ENCODE measurements at regions not wholly inside any gene's neighbourhood (a gene's known extent, or its start where the extent isn't known, plus 50 kb on each side); places are given as distances from the start of the nearest gene placed in this dataset.

DNA sequence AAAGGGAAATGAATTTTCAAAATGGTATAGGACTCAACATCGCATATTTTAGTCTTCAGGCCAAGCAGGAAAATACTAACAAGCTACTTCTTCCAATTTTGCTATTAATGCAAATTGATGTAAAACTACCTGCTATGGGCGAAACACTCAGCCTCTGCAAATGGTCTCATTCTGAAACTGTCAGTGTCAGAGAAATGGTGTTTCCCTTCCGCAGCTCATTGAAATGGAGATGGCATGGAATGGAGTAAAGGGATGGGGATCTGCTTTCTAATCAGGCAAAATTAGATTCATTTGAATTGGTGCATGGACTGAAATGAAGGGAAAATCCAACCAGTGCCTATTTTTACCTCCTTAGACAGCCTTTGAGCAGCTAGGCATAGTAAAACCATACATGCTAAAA, 80.4 kb upstream of the EEA1 start:
- ChIA-PET POLR2A (no interaction called here), CTCF (interaction anchor here (0.7 to 2.1 kb wide), 2 partner anchors 16 to 23 kb away, joined by 3 to 4 read pairs; no protein-coding TSS in a partner anchor)

DNA sequence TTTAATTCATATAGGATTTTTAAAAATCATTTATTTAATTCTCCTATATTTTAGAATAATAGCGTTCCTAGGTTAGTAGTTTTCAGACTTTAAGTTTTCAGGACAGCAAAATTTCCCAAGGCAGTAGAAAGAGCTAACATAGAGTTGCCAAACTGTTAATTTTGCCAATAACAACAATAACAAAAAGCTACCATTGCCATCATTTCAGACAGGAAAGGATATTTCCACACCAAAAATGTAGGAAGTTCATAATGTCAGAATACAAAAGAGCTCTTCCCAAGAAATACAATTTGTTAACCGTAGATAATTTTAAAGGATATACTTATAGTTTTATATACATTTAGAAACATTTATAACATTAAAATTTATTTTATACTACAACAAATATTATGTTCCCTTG, 81.4 kb upstream of the EEA1 start:
- CTCF ChIA-PET: no interaction called here
- POLR2A ChIA-PET: no interaction called here

DNA sequence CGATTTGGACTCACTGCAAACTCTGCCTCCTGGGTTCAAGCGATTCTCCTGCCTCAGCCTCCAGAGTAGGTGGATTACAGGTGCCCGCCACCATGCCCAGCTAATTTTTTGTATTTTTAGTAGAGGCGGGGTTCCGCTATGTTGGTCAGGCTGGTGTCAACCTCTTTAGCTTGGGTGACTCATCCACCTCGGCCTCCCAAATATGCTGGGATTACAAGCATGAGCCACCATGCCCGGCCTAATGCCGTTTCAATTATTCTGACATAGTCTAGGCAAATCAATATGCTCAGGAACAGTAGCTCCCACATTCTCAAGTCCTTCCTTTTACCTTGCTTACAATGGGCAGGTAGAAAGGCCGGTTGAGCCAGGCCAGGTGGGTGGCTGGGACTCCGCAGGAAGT, 82.0 kb upstream of the EEA1 start:
- ChIA-PET POLR2A (no interaction called here), CTCF (no interaction called here)

DNA sequence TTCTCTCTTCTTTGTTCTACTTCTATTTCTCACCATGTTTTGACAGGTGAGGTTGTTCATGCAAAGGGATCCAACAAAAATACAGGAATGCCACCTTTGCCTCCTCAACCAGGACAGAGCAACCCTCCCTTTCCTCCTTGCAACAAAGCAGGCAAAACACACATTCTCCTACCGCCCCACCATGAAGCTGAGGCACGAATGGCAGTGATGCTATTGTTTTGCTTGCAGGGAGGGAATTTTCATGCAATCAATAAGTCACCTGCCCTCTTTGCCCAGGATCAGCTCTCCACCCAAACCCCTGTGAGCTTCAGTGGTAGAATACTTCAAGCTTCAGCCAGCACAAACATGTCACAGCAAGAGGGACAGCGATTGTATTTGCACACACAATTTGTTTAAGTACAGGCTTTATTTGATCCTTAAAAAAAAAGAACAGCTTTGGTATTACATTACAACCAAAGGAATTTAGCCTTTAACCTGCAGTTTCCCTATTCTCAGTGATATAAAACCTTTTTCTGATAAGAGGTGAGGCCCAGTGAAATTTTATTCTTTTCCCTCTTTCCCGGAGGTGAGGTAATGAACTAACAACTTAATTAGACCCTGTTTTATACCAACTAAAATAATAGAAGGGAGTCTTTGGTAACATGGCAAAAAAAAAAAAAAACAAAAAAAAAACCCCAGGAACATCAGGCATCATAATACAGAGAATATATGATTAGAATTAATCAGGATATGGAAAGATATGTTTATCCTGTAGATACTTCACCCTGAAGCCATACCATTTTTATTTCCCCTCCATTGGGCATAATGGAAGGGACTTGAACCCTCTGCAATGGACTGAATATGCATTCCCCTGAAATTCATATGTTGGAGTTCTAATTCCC, 87.0 kb upstream of the EEA1 start:
- CTCF ChIA-PET: interaction anchor here (0.8 kb wide), 2 partner anchors 14 to 279 kb away, joined by 3 to 5 read pairs; no protein-coding TSS in a partner anchor
- POLR2A ChIA-PET: no interaction called here

DNA sequence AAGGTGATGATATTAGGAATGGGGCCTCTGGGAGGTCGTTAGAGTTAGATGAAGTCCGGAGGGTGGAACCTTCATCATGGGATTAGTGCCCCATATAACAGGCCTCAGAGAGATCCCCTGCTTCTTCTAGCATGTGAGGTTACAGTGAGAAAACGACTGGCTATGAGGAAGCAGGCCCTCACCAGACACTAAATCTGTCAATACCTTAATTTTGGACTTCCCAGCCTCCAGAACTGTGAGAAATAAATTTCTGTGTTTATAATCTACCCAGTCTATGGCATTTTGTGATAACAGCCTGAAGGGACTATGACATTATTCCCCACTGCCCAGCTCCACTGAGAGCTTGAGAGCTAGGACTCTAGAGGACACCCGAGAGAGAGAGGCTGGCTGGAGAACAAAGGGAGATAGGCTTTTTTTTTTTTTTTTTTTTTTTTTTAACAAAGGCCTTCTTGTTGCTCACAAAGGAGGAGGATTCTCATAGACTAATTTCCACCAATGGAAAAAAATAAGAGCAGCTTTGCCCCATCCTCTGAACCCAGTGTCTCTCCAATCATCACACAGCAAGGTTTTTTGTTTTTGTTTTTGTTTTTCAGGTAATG, 87.8 kb upstream of the EEA1 start:
- CTCF ChIA-PET: interaction anchor here (0.6 to 0.8 kb wide), 2 partner anchors 233 to 280 kb away, joined by 3 to 6 read pairs; no protein-coding TSS in a partner anchor
- POLR2A ChIA-PET: no interaction called here

DNA sequence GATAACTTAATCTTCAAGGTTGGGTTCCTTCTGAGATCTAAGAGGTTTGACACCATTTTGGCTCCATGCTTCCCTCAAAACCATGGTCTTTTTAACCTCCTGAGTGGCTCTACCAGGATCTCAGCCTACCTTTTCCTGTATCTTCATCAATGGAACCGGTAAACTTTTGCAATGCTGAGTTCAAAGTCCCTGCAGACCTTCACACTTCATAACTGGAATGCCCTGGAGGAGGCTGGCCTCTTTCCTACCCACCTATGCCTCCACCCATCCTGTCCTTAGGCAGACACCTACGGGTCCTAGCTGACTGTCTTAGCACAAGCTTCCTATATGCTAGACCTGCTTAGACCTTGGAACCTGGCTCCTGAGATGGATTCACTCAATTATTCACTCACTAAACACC, 89.5 kb upstream of the EEA1 start:
- CTCF ChIA-PET: interaction anchor here (0.5 kb wide), 1 partner anchor 81 kb away, joined by 6 read pairs; no protein-coding TSS in a partner anchor
- POLR2A ChIA-PET: no interaction called here

DNA sequence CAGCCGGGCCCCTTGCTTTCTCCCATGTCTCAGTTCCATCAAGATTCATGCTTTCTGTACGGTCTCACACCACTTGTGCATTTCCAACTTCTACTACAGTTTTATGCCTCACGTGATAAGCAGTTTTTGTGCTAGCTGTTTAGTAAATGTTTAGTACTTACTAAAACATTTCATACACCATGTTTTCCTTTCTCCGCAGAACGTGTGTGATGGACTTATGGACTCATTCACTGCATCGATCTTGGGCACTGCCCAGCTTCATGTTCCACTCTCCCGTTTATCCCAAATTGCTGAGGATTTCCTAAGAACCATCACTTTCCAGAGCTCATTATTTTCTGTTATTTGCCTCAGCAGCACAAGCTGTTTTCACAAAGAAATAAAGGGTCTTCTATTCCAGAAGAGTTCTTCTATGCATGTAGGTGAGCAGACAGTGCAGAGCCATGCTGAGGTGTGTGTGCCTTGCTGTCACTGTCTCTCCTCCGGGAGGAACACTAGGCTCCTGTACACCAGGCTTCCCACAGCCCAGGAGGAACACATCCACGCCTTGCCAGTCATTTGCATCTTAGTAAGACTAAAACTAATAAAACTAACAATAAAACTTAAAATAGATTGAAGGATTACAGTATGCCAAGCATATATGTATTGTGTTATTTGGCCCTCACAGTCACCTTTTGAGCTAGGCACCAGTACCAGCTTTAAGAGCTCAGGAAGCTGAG, 90.3 kb upstream of the EEA1 start:
- ChIA-PET CTCF (interaction anchor here (0.6 kb wide), 1 partner anchor 18 kb away, joined by 3 read pairs; no protein-coding TSS in a partner anchor), POLR2A (no interaction called here)

DNA sequence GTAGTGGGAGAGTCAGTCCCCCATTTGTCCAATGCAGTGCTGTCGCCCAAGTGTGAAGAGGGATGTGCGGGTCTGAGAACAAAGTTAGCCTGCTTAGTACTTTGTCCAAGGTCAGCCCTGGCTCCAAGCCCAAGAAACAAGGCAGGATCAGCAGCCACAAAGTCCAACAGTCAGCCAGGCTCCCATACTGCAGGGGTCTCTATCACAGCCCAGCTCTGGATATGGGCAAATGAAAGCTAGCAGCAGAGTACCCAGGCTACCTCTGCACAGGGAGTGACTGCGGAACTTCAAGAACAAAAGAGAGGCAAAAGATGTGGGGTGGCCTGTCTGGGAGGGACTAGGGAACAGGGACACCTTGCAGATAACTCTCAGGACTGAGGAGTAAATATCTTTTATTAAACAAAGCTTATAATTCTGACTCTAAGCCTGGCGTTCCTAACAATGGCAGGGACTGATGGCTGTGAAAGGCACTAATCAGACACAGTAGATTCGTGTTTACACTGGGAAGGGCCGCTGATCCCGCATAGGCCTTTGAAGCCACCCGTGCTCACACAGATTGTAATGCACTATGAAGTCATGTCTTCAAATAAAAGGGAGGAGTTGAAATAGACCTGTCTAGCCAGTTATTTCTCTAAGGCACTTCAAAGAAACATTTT, 91.0 kb upstream of the EEA1 start:
- POLR2A ChIA-PET: no interaction called here
- CTCF ChIA-PET: no interaction called here

DNA sequence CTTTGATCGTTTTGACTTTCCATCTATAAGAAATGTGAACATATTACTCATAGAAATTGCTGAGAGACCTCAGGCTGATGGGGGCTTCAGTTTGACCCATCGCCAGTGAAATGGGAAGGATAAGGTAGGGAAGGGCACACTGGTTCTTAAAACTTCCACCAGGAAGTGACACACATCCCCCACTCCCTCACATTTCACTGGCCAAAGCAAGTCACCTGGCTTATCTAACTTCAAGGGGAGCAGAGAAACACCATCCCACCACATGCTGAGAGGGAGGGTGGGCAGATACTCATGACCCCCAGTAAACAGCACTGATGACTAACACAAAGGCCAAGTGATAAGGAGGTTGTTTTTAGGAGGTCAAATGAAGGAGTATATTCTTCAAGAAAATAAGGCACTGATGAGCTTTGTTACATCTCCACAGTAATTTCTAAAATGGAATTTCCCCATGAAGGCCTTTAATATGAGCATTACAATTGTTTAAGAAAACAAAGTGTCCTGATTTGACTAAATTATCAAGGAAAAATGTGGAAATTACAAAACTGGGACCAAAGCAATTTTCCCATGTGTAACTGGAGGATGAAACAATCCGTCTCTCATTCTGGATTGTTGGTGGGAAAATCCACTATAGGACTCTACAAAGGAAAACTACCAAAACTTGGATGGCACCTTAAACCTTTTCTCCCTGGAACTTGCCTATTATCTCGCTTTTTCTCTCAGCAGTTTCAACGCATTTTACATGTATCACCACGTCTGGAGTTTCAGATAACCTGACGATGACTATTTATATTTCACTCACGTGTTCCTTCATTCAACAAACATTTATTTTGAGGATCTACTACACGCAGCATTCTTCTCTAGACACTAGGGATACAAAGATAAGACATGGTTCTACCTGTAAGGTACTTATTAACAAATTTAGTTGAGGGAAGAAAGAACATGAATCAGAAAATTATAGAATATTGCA, 91.8 kb upstream of the EEA1 start:
- ChIA-PET POLR2A (no interaction called here), CTCF (no interaction called here)

DNA sequence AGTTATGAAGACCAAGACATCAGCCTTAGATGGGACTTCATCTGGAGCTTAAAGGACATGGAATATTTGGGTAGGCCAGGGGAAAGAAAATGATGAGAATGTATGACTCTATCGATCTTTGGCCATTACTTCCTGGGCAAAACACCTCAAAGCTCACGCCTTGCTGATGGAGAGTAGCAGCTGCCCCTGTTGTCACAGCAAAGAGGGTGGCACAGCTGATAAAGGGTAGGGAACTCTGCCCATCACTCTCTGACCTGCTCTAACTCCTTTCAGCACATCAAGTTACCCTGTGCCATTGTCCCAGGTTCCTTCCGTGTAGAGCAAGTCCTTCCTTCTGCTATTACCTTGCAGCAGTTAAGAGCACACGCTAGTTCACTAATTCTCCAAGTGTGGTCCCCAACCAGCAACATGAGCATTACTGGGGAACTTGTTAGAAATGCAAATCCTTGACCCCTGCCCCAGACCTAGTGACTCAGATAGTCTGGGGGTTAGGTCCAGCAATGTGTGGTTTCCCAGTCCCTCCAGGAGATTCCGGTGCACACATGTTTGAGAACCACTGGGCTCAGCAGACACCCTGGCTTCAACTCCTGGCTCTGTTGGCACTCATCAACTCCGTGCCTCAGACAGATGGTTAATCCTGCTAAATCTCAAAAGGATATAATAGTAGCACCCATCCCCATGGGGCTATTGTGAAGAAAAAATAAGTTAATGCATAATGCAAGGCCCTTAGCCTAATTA, 93.7 kb upstream of the EEA1 start:
- ChIA-PET CTCF (no interaction called here), POLR2A (no interaction called here)

DNA sequence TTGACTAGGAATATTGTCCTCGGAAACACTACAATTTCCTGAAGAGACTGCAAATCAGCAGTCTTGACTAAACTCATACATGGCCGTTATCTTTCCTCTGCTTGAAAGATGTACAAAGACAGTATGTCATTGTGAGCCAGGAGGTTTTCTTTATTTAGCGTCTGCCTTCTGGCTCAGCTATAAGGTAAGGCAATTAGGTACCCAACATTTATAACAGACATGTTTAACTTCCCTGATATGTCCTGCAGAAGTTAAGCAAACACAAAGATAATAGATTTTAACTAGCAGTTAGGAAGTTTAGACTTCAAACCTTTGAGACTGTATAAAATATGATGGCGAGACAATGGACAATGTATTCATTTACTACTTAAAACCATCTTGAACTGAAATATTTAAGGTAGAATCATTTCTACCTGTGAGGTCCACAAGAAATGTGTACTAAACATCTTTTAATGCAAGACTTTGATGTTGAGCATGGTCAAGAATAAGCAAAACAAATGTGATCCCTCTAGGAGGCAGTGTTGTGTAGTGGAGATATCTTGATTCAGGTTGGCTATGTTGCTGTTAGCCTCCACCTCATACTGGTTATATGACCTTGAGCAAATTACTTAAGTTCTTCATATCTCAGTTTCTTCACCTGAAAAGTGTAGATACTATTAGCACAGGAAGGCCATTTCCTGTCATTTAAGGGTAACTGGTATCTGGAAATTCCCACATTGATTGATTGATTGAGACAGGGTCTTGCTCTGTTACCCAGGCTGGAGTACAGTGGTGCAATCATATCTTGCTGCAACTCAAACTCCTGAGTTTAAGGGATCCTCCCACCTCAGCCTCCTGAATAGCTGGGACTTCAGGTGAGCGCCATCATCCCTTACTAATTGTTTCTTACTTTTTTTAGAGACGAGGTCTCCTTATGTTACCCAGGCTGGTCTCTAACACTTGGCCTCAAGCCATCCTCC, 96.3 kb upstream of the EEA1 start:
- ChIA-PET CTCF (interaction anchor here (1.9 kb wide), 1 partner anchor 10 kb away, joined by 5 read pairs; no protein-coding TSS in a partner anchor), POLR2A (no interaction called here)

DNA sequence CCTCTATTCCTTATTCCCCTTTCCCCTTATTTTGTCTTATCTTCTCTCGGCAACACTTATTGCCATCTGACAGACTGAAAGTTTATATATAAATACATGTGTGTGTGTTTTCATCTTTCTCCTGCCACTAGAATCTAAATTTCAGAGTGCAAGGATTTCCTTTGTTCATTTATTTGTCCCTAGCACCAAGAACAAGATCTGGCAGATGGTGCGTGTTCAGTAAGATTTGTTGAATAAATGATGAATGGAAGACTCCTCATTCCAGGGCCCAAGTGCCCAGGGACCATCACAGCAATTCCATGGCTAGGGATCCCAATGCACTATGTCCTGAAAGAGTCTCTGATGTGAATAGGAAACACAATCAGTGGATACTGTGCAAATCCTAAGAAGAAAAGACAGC, 97.9 kb upstream of the EEA1 start:
- POLR2A ChIA-PET: no interaction called here
- CTCF ChIA-PET: interaction anchor here (1.9 kb wide), 1 partner anchor 9 kb away, joined by 5 read pairs; no protein-coding TSS in a partner anchor

DNA sequence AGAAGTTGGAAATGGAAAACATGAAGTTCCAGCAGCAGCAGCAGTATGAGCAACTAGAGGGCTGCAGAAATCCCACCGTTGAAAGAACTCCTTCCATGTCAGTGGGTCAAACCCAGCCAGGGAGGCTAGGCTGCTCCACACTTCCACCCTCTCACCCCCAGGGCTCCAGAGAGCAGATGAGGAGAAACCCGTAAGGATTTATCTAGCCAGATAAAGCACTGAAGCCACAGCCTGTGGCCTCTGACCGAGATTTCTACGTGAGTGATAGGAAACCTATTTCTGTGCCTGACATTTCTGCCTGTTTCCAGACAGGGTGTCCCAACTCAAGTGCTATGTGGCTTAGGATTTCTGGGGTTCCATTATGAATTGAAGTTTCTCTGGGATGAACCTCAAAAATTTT, 100.0 kb upstream of the EEA1 start:
- ChIA-PET POLR2A (no interaction called here), CTCF (no interaction called here)

DNA sequence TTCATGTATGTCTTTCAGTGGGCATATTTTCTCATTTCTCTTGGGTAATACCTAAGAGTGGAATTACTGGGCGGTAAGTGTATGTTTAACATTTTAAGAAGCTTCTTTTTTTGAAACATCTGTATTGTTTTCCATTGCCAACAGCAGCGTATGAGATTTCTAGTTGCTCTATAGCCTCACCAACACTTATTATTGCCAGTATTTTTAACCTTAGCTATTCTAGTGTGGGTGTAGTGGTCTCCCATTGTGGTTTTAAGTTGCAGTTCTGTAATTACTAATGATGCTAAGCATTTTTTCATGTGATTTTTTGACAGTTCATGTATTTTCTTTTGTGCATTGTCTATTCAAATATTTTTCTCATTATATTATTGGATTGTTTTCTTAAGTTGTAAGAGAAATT, 101.9 kb upstream of the EEA1 start:
- POLR2A ChIA-PET: no interaction called here
- CTCF ChIA-PET: no interaction called here

DNA sequence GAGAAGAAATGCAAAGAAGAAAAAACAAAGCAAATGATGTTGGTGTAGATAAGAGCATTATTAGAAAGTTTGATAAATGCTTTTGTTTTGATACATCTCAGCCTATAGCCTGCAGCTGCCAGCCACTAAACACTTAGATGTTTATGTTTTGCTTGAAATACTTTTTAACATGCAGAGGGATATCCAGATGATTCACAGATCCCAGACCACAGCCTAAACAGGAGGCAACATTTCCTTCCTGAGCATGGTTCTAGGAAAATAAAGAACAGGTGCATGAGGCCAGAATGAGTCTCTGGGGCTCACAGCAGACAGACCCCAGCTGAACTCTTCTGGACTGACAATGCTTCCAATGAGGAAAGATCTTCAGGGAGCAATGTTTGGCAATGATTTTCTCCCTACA, 103.7 kb upstream of the EEA1 start:
- ChIA-PET CTCF (no interaction called here), POLR2A (no interaction called here)

DNA sequence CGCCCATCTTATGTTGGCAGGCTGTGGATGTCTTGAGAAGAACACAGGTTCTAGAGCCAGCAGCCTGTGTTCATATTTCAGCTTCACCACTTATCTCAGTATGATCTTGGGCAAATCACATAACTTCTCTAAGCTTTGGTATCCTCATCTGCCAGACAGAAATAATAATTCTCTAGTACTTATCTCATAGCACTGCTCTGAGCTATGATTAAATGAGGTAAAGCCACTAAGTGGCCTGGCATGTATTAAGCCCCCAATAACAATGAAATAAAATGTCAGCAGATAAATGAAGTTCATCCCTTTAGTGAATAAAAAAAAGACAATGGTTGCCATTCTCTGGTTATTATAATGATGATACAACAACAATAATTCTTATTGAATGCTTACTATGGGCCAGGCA, 104.9 kb upstream of the EEA1 start:
- CTCF ChIA-PET: interaction anchor here (0.7 kb wide), 1 partner anchor 127 kb away, joined by 3 read pairs; no protein-coding TSS in a partner anchor

DNA sequence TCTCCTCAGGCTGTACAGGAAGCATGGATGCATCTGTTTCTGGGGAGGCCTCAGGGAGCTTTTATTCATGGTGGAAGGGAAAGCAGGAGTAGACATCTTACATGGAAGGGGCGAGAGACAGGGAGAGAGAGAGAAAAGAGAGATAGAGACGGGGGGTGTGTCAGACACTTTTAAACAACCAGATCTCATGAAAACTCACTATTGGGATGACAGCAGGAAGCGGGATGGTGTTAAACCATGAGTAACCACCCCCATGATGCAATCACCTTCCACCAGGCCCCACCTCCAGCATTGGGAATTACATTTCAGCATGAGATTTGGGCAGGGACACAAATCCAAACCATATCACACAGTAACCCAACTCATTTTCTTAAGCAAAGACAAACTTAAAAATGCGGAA, 110.0 kb upstream of the EEA1 start:
- POLR2A ChIA-PET: interaction anchor here (0.6 kb wide), 1 partner anchor 365 kb away, joined by 8 read pairs; no protein-coding TSS in a partner anchor
- CTCF ChIA-PET: no interaction called here

More for the DNA sequence above, 104.9 kb upstream of the EEA1 start:
- POLR2A ChIA-PET: no interaction called here
